ENCODE measurements at regions not wholly inside any gene's neighbourhood (a gene's known extent, or its start where the extent isn't known, plus 50 kb on each side); places are given as distances from the start of the nearest gene placed in this dataset.

- no peak for DNase-seq (ENCODE audit: low spot score)
- H3K4me1 ChIP-seq, result no peaks in the 10 kb centered on the region
- H3K27ac ChIP-seq, result no peak overlapping the region
- H3K4me3 ChIP-seq, result no peak overlapping the region
- no peaks in the 10 kb centered on the region for H3K36me3 ChIP-seq
- no peaks in the 10 kb centered on the region for H3K27me3 ChIP-seq
- no peaks in the 10 kb centered on the region for H3K9me3 ChIP-seq
- TF ChIP-seq CTCF (IDR thresholded peaks at IDR 0.05), result no peak
Measured at GRCh38 chr2:238502088-238502810, 75.5 kb downstream of the ASB1 start.

- no peak for DNase-seq (ENCODE audit: low spot score)
- no peak overlapping the region for H3K4me3 ChIP-seq
Measured at GRCh38 chr2:238502956-238503791, 76.4 kb downstream of the ASB1 start.

GRCh38 chr2:238504181-238504931 is 77.6 kb downstream of the ASB1 start:
- no peaks in the 10 kb centered on the region for H3K27me3 ChIP-seq
- H3K4me3 ChIP-seq, result no peak overlapping the region
- TF ChIP-seq CTCF (IDR thresholded peaks at IDR 0.05), result no peak
- H3K27ac ChIP-seq, result no peak overlapping the region
- H3K36me3 ChIP-seq, result no peaks in the 10 kb centered on the region
- DNase-seq (ENCODE audit: low spot score), result no peak
- H3K9me3 ChIP-seq, result no peaks in the 10 kb centered on the region
- H3K4me1 ChIP-seq, result no peaks in the 10 kb centered on the region

More at GRCh38 chr2:238502956-238503791, 76.4 kb downstream of the ASB1 start:
- H3K4me1 ChIP-seq, result no peaks in the 10 kb centered on the region
- H3K9me3 ChIP-seq, result no peaks in the 10 kb centered on the region
- H3K36me3 ChIP-seq, result no peaks in the 10 kb centered on the region
- TF ChIP-seq CTCF (IDR thresholded peaks at IDR 0.05), result no peak
- no peak overlapping the region for H3K27ac ChIP-seq
- no peaks in the 10 kb centered on the region for H3K27me3 ChIP-seq

- Histone ChIP-seq H3K36me3 (no peaks in the 10 kb centered on the region), H3K9me3 (no peaks in the 10 kb centered on the region), H3K27me3 (no peaks in the 10 kb centered on the region), H3K4me3 (no peak overlapping the region), H3K27ac (no peak overlapping the region), H3K4me1 (no peaks in the 10 kb centered on the region)
- TF ChIP-seq CTCF (IDR thresholded peaks at IDR 0.05), result no peak
- DNase-seq (ENCODE audit: low spot score), result no peak
Measured at GRCh38 chr2:238505119-238505891, 78.6 kb downstream of the ASB1 start.

- Histone ChIP-seq H3K4me1 (no peaks in the 10 kb centered on the region), H3K9me3 (no peaks in the 10 kb centered on the region), H3K27ac (no peak overlapping the region), H3K36me3 (no peaks in the 10 kb centered on the region), H3K4me3 (no peak overlapping the region), H3K27me3 (no peaks in the 10 kb centered on the region)
- DNase-seq (ENCODE audit: low spot score), result no peak
- TF ChIP-seq CTCF (IDR thresholded peaks at IDR 0.05), result no peak
Measured at GRCh38 chr2:238505892-238506280, 79.2 kb downstream of the ASB1 start.
